BLaER1 (cell line): ENCODE measurements at regions not wholly inside any gene's neighbourhood (a gene's known extent, or its start where the extent isn't known, plus 50 kb on each side); places are given as distances from the start of the nearest gene placed in this dataset.

Experiments used
- H3K27ac ChIP-seq: shearing (Covaris generic); formaldehyde crosslinking; 2 replicates; pipeline ENCODE4 v1.8.1; 2022
- H3K27me3 ChIP-seq: shearing (Covaris generic); formaldehyde crosslinking; 2 replicates; pipeline ENCODE4 v1.8.1; 2022
- H3K36me3 ChIP-seq: shearing (Covaris generic); formaldehyde crosslinking; 2 replicates; pipeline ENCODE4 v1.8.1; 2022
- H3K4me1 ChIP-seq: shearing (Covaris generic); formaldehyde crosslinking; 2 replicates; pipeline ENCODE4 v1.8.1; 2022
- H3K4me2 ChIP-seq: shearing (Covaris generic); formaldehyde crosslinking; 2 replicates; pipeline ENCODE4 v1.8.1; 2022
- H3K4me3 ChIP-seq: shearing (Covaris generic); formaldehyde crosslinking; 2 replicates; pipeline ENCODE4 v1.8.1; 2022
- H3K9ac ChIP-seq: shearing (Covaris generic); formaldehyde crosslinking; 2 replicates; pipeline ENCODE4 v1.8.1; 2022
- H3K9me3 ChIP-seq: shearing (Covaris generic); formaldehyde crosslinking; 2 replicates; pipeline ENCODE4 v1.8.1; 2022
- H4K20me1 ChIP-seq: shearing (Covaris generic); formaldehyde crosslinking; 2 replicates; pipeline ENCODE4 v1.8.1; 2022
- Cebpa-rat ChIP-seq: shearing (Covaris generic); IDR thresholded peaks from 2 replicates; pipeline ENCODE4 v1.8.1; 2022

GRCh38 chr3:76638006-76638405 is 401.9 kb upstream of the ROBO2 start:
- H3K9me3 ChIP-seq: no peaks in the 10 kb centered on the region
- no peak overlapping the region for H3K27ac ChIP-seq
- no peaks in the 10 kb centered on the region for H3K36me3 ChIP-seq
- H3K4me2 ChIP-seq: no peak overlapping the region
- no peaks in the 10 kb centered on the region for H3K27me3 ChIP-seq
- no peak overlapping the region for H3K4me3 ChIP-seq
- no peak overlapping the region for H3K9ac ChIP-seq
- TF ChIP-seq Cebpa-rat: no peak
- no peaks in the 10 kb centered on the region for H4K20me1 ChIP-seq
- no peaks in the 10 kb centered on the region for H3K4me1 ChIP-seq

DNA sequence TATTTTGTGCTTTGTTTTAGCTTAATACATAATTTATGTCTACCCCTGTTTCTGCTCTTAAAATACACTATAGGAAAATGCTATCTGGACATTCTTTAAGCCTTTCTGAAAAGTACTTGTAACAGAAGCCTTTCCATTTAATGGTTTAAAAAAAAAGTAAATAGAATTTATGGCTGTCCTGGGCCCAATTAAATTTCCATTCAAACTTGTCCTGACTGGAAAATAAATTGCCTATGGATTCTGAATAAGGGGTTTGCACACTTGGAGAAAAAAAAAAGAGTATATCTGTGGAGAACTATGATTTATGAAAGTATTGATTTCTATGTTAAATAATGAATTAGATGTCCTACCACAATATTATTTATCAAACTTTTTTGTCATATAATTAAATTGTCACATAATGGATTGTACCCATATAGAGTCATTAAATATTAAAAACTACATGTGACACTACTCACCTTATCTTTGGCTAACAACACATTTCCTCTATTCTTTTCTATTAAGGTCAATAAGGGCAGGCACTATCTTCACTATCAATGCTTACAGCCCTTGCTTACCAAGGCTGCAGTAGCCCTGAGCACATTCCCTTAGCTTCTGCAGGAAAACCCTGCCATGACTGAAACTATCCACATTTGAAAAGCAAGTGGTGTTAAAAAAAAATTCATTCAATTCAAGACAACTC is 396.1 kb upstream of the ROBO2 start:
- H3K4me2 ChIP-seq: no peak overlapping the region
- no peak overlapping the region for H3K9ac ChIP-seq
- H3K27ac ChIP-seq: no peak overlapping the region
- no peaks in the 10 kb centered on the region for H3K27me3 ChIP-seq
- TF ChIP-seq Cebpa-rat: no peak
- no peaks in the 10 kb centered on the region for H3K9me3 ChIP-seq
- no peaks in the 10 kb centered on the region for H4K20me1 ChIP-seq
- no peak overlapping the region for H3K4me3 ChIP-seq
- H3K36me3 ChIP-seq: no peaks in the 10 kb centered on the region
- no peaks in the 10 kb centered on the region for H3K4me1 ChIP-seq

DNA sequence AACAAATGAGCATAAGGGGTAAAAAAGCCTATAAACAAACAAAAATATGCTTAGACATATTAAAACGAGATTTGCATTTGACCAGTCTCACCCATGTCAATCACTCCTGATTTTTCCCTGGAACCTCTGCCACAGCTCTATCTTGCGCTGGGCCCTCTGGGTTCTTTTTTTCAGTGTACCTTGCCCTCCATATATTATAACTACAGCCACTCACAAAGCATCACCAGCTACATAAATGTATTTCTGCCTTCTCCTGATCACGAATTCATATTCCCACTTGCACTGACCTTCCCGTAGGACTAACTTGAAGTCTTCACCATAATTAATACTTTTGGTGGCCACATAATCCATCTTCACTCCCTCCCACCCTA is 395.6 kb upstream of the ROBO2 start:
- Histone ChIP-seq H3K4me3 (no peak overlapping the region), H4K20me1 (no peaks in the 10 kb centered on the region), H3K27ac (no peak overlapping the region), H3K9me3 (no peaks in the 10 kb centered on the region), H3K4me1 (no peaks in the 10 kb centered on the region), H3K36me3 (no peaks in the 10 kb centered on the region), H3K4me2 (no peak overlapping the region), H3K9ac (no peak overlapping the region), H3K27me3 (no peaks in the 10 kb centered on the region)
- no peak for TF ChIP-seq Cebpa-rat

DNA sequence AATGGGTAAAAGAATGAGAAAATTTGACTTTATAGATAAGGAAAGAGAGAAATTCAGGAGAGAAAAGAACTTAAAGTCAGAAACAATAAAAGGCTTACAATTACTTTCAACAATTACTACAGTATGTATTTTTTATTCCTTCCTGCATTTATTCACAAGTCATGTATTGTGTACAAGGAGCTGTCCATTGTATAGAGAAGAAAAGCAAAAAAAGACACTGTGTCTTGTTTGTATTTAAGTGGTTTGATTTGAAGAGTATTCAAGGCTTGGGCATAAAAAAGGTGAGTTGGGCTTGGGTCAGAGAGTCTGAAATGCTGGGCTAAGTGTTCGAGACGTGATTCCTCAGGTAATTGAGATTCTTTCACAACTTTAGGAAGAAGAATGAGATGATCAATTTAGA is 394.2 kb upstream of the ROBO2 start:
- no peaks in the 10 kb centered on the region for H3K9me3 ChIP-seq
- H3K4me3 ChIP-seq: no peak overlapping the region
- H3K4me1 ChIP-seq: no peaks in the 10 kb centered on the region
- no peaks in the 10 kb centered on the region for H4K20me1 ChIP-seq
- H3K9ac ChIP-seq: no peak overlapping the region
- no peak for TF ChIP-seq Cebpa-rat
- no peaks in the 10 kb centered on the region for H3K27me3 ChIP-seq
- no peak overlapping the region for H3K27ac ChIP-seq
- no peak overlapping the region for H3K4me2 ChIP-seq
- no peaks in the 10 kb centered on the region for H3K36me3 ChIP-seq

DNA sequence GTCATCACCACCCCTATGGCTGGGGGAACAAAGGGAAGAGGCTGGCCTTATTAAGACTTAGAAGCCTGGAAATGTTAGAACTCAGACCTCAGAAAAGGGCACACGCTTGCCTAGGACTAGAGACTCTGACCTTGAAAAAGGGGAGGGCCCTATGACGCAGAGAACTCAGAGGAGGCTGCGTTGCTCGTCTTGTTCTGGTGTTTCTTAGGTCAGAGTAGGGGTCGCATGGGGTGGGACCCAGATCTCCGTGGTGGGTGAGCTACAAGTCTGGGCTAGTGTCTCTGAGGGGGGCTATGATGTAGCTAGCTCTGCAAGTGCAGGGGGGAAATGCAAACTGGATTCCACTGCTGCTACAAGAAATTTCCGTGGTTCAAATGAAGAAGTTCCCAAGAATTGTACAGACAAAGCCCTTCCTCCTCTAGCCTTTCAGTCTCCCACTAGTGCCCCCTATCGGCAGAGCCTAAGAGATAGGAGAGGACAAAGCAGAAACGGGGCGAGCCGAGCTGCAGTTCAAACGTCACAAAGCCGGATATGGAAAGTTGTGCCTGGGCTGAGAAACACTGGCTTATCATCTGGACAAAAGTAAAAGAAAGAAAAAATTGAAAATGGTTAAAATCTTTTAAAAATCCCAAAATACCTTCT is 392.9 kb upstream of the ROBO2 start:
- H3K27me3 ChIP-seq: no peaks in the 10 kb centered on the region
- H3K4me1 ChIP-seq: no peaks in the 10 kb centered on the region
- no peak overlapping the region for H3K9ac ChIP-seq
- no peak overlapping the region for H3K27ac ChIP-seq
- no peak overlapping the region for H3K4me3 ChIP-seq
- no peak for TF ChIP-seq Cebpa-rat
- no peak overlapping the region for H3K4me2 ChIP-seq
- H4K20me1 ChIP-seq: no peaks in the 10 kb centered on the region
- H3K9me3 ChIP-seq: no peaks in the 10 kb centered on the region
- H3K36me3 ChIP-seq: no peaks in the 10 kb centered on the region

GRCh38 chr3:76651784-76652183 is 388.1 kb upstream of the ROBO2 start:
- TF ChIP-seq Cebpa-rat: no peak
- Histone ChIP-seq H3K27ac (no peak overlapping the region), H3K27me3 (no peaks in the 10 kb centered on the region), H3K4me2 (no peak overlapping the region), H4K20me1 (no peaks in the 10 kb centered on the region), H3K4me3 (no peak overlapping the region), H3K36me3 (no peaks in the 10 kb centered on the region), H3K9ac (no peak overlapping the region), H3K9me3 (no peaks in the 10 kb centered on the region), H3K4me1 (no peaks in the 10 kb centered on the region)

- no peak for TF ChIP-seq Cebpa-rat
- H3K9ac ChIP-seq: no peak overlapping the region
- H3K27ac ChIP-seq: no peak overlapping the region
- no peak overlapping the region for H3K4me3 ChIP-seq
- H3K9me3 ChIP-seq: no peaks in the 10 kb centered on the region
- no peak overlapping the region for H3K4me2 ChIP-seq
- H3K4me1 ChIP-seq: no peaks in the 10 kb centered on the region
- no peaks in the 10 kb centered on the region for H3K36me3 ChIP-seq
- H3K27me3 ChIP-seq: no peaks in the 10 kb centered on the region
- H4K20me1 ChIP-seq: no peaks in the 10 kb centered on the region
Observed at GRCh38 chr3:76652524-76652923, 387.4 kb upstream of the ROBO2 start.

GRCh38 chr3:76653640-76654251 is 386.2 kb upstream of the ROBO2 start:
- Histone ChIP-seq H3K4me1 (no peaks in the 10 kb centered on the region), H3K27ac (no peak overlapping the region), H3K4me2 (no peak overlapping the region), H3K36me3 (no peaks in the 10 kb centered on the region), H4K20me1 (no peaks in the 10 kb centered on the region), H3K9me3 (no peaks in the 10 kb centered on the region), H3K27me3 (no peaks in the 10 kb centered on the region), H3K9ac (no peak overlapping the region), H3K4me3 (no peak overlapping the region)
- no peak for TF ChIP-seq Cebpa-rat

- no peaks in the 10 kb centered on the region for H3K9me3 ChIP-seq
- H3K9ac ChIP-seq: no peak overlapping the region
- H3K27me3 ChIP-seq: no peaks in the 10 kb centered on the region
- no peak overlapping the region for H3K4me2 ChIP-seq
- H4K20me1 ChIP-seq: no peaks in the 10 kb centered on the region
- no peaks in the 10 kb centered on the region for H3K4me1 ChIP-seq
- no peak for TF ChIP-seq Cebpa-rat
- no peaks in the 10 kb centered on the region for H3K36me3 ChIP-seq
- no peak overlapping the region for H3K4me3 ChIP-seq
- H3K27ac ChIP-seq: no peak overlapping the region
Observed at GRCh38 chr3:76656531-76657070, 383.3 kb upstream of the ROBO2 start.

DNA sequence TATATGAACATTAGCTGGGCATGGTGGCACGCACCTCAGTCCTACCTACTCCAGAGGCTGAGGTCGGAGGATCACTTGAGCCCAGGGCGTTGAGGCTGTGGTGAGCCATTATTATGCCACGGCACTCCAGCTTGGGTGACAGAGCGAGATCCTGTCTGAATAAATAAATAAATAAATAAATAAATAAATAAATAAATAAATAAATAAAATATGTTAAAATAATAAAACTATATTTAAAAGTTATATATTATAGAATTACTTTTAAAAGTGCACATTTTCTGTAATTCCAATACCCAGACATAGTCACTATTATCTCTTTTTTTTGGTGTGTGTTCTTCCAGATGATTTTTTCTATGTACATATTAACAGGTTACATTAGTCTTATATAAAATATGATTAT is 382.0 kb upstream of the ROBO2 start:
- H3K4me3 ChIP-seq: no peak overlapping the region
- no peak overlapping the region for H3K9ac ChIP-seq
- no peak for TF ChIP-seq Cebpa-rat
- H3K27ac ChIP-seq: no peak overlapping the region
- no peaks in the 10 kb centered on the region for H3K36me3 ChIP-seq
- no peak overlapping the region for H3K4me2 ChIP-seq
- H4K20me1 ChIP-seq: no peaks in the 10 kb centered on the region
- no peaks in the 10 kb centered on the region for H3K9me3 ChIP-seq
- H3K4me1 ChIP-seq: no peaks in the 10 kb centered on the region
- no peaks in the 10 kb centered on the region for H3K27me3 ChIP-seq
